HK-2 (cell line): ENCODE measurements at regions not wholly inside any gene's neighbourhood (a gene's known extent, or its start where the extent isn't known, plus 50 kb on each side); places are given as distances from the start of the nearest gene placed in this dataset.

ENCODE experiments used
- DNase-seq: peaks from one replicate; pipeline ENCODE4 v3.0.0-alpha.2; 2018; ENCODE audit not compliant: unreplicated experiment

GRCh38 chr17:12376276-12376675 is 289.4 kb upstream of the MYOCD start:
- no peak for DNase-seq

GRCh38 chr17:12386225-12386624 is 279.5 kb upstream of the MYOCD start:
- DNase-seq: no peak

- no peak for DNase-seq
Measured at GRCh38 chr17:12388226-12388625, 277.5 kb upstream of the MYOCD start.

GRCh38 chr17:12389421-12389820 is 276.3 kb upstream of the MYOCD start:
- DNase-seq: no peak

GRCh38 chr17:12390631-12391030 is 275.1 kb upstream of the MYOCD start:
- no peak for DNase-seq

GRCh38 chr17:12391468-12391867 is 274.2 kb upstream of the MYOCD start:
- no peak for DNase-seq

GRCh38 chr17:12395733-12396354 is 269.8 kb upstream of the MYOCD start:
- DNase-seq: peak; percentile 12

GRCh38 chr17:12398441-12399051 is 267.1 kb upstream of the MYOCD start:
- no peak for DNase-seq

- no peak for DNase-seq
Measured at GRCh38 chr17:12402963-12403622, 262.6 kb upstream of the MYOCD start.

- no peak for DNase-seq
Measured at GRCh38 chr17:12403881-12404398, 261.8 kb upstream of the MYOCD start.

GRCh38 chr17:12406623-12407215 is 259.0 kb upstream of the MYOCD start:
- no peak for DNase-seq

GRCh38 chr17:12407495-12408252 is 258.0 kb upstream of the MYOCD start:
- DNase-seq: no peak

GRCh38 chr17:12409082-12409481 is 256.6 kb upstream of the MYOCD start:
- DNase-seq: no peak

GRCh38 chr17:12410717-12411116 is 255.0 kb upstream of the MYOCD start:
- DNase-seq: no peak

GRCh38 chr17:12415031-12415430 is 250.7 kb upstream of the MYOCD start:
- no peak for DNase-seq

GRCh38 chr17:12421077-12421476 is 244.6 kb upstream of the MYOCD start:
- no peak for DNase-seq

- DNase-seq: no peak
Measured at GRCh38 chr17:12421646-12422306, 243.9 kb upstream of the MYOCD start.

GRCh38 chr17:12422651-12423050 is 243.0 kb upstream of the MYOCD start:
- no peak for DNase-seq

GRCh38 chr17:12423337-12423736 is 242.4 kb upstream of the MYOCD start:
- no peak for DNase-seq

GRCh38 chr17:12429116-12429515 is 236.6 kb upstream of the MYOCD start:
- no peak for DNase-seq

- no peak for DNase-seq
Measured at GRCh38 chr17:12431188-12431587, 234.5 kb upstream of the MYOCD start.
